ENCODE measurements at regions not wholly inside any gene's neighbourhood (a gene's known extent, or its start where the extent isn't known, plus 50 kb on each side); places are given as distances from the start of the nearest gene placed in this dataset.

GRCh38 chr2:163375472-163375871 lies 360.3 kb downstream of the FIGN start:
- no peaks in the 10 kb centered on the region for H3K36me3 Mint-ChIP-seq
- ATAC-seq (no peak), DNase-seq (no peak)
- no peaks in the 10 kb centered on the region for H3K4me1 Mint-ChIP-seq
- H3K27ac Mint-ChIP-seq, result no peak overlapping the region
- peaks cover 0 to 27% (median 2%) of the 10 kb centered on the region in 9 donors for H3K9me3 Mint-ChIP-seq
- no peaks in the 10 kb centered on the region for H3K27me3 Mint-ChIP-seq
- no peak overlapping the region for H3K4me3 Mint-ChIP-seq
- POLR2A ChIA-PET, result no interaction called here

- Mint-ChIP-seq H3K4me3 (no peak overlapping the region), H3K27ac (no peak overlapping the region), H3K36me3 (no peaks in the 10 kb centered on the region), H3K27me3 (no peaks in the 10 kb centered on the region), H3K9me3 (peaks cover 0 to 27% (median 4%) of the 10 kb centered on the region in 9 donors), H3K4me1 (no peaks in the 10 kb centered on the region)
- POLR2A ChIA-PET, result no interaction called here
- DNase-seq, result no peak
- no peak for ATAC-seq
Observed at GRCh38 chr2:163375070-163375469, 360.7 kb downstream of the FIGN start.

- H3K9me3 Mint-ChIP-seq, result peaks cover 0 to 27% (median 4%) of the 10 kb centered on the region in 9 donors
Observed at GRCh38 chr2:163374282-163374681, 361.5 kb downstream of the FIGN start.

GRCh38 chr2:163373496-163373895 lies 362.3 kb downstream of the FIGN start:
- H3K36me3 Mint-ChIP-seq, result no peaks in the 10 kb centered on the region

More at GRCh38 chr2:163374282-163374681, 361.5 kb downstream of the FIGN start:
- Mint-ChIP-seq H3K4me1 (no peaks in the 10 kb centered on the region), H3K4me3 (no peak overlapping the region), H3K27ac (no peak overlapping the region), H3K27me3 (no peaks in the 10 kb centered on the region), H3K36me3 (no peaks in the 10 kb centered on the region)
- POLR2A ChIA-PET, result no interaction called here
- ATAC-seq, result no peak
- DNase-seq, result no peak

GRCh38 chr2:163370169-163370886 lies 365.5 kb downstream of the FIGN start:
- Mint-ChIP-seq H3K27ac (no peak overlapping the region), H3K9me3 (peaks cover 0 to 19% (median 2%) of the 10 kb centered on the region in 9 donors), H3K27me3 (peaks cover 0 to 2% (median 0%) of the 10 kb centered on the region in 5 donors), H3K4me1 (no peaks in the 10 kb centered on the region), H3K36me3 (no peaks in the 10 kb centered on the region), H3K4me3 (no peak overlapping the region)
- DNase-seq (no peak), ATAC-seq (no peak)
- POLR2A ChIA-PET, result no interaction called here

More at GRCh38 chr2:163373496-163373895, 362.3 kb downstream of the FIGN start:
- Mint-ChIP-seq H3K27me3 (no peaks in the 10 kb centered on the region), H3K4me1 (no peaks in the 10 kb centered on the region), H3K27ac (no peak overlapping the region), H3K9me3 (peaks cover 0 to 27% (median 2%) of the 10 kb centered on the region in 9 donors), H3K4me3 (no peak overlapping the region)
- POLR2A ChIA-PET, result no interaction called here
- ATAC-seq, result no peak
- no peak for DNase-seq

- H3K27ac Mint-ChIP-seq, result no peak overlapping the region
- DNase-seq (no peak), ATAC-seq (no peak)
- POLR2A ChIA-PET, result no interaction called here
- no peaks in the 10 kb centered on the region for H3K4me1 Mint-ChIP-seq
- peaks cover 0 to 31% (median 4%) of the 10 kb centered on the region in 9 donors for H3K9me3 Mint-ChIP-seq
- no peaks in the 10 kb centered on the region for H3K36me3 Mint-ChIP-seq
- peaks cover 0 to 2% (median 0%) of the 10 kb centered on the region in 5 donors for H3K27me3 Mint-ChIP-seq
- no peak overlapping the region for H3K4me3 Mint-ChIP-seq
Observed at GRCh38 chr2:163369111-163369510, 366.7 kb downstream of the FIGN start.

GRCh38 chr2:163368655-163369054 lies 367.2 kb downstream of the FIGN start:
- Mint-ChIP-seq H3K36me3 (no peaks in the 10 kb centered on the region), H3K4me3 (no peak overlapping the region), H3K27ac (no peak overlapping the region), H3K27me3 (peaks cover 0 to 2% (median 0%) of the 10 kb centered on the region in 5 donors), H3K4me1 (no peaks in the 10 kb centered on the region), H3K9me3 (peaks cover 0 to 35% (median 3%) of the 10 kb centered on the region in 9 donors)
- POLR2A ChIA-PET, result no interaction called here
- no peak for ATAC-seq
- no peak for DNase-seq

- Mint-ChIP-seq H3K27me3 (peaks cover 0 to 2% (median 0%) of the 10 kb centered on the region in 5 donors), H3K9me3 (peaks cover 0 to 29% (median 3%) of the 10 kb centered on the region in 9 donors), H3K4me3 (no peak overlapping the region), H3K36me3 (no peaks in the 10 kb centered on the region), H3K4me1 (no peaks in the 10 kb centered on the region), H3K27ac (no peak overlapping the region)
- ATAC-seq (no peak), DNase-seq (no peak)
- POLR2A ChIA-PET, result no interaction called here
Observed at GRCh38 chr2:163367825-163368582, 367.8 kb downstream of the FIGN start.

GRCh38 chr2:163364736-163365135 lies 371.1 kb downstream of the FIGN start:
- DNase-seq (no peak), ATAC-seq (no peak)
- Mint-ChIP-seq H3K27me3 (peaks cover 0 to 2% (median 0%) of the 10 kb centered on the region in 5 donors), H3K9me3 (peaks cover 0 to 21% (median 3%) of the 10 kb centered on the region in 9 donors), H3K4me3 (no peak overlapping the region), H3K27ac (no peak overlapping the region), H3K4me1 (no peaks in the 10 kb centered on the region), H3K36me3 (no peaks in the 10 kb centered on the region)
- POLR2A ChIA-PET, result no interaction called here

GRCh38 chr2:163353551-163353950 lies 382.3 kb downstream of the FIGN start:
- Mint-ChIP-seq H3K4me3 (no peak overlapping the region), H3K27me3 (no peaks in the 10 kb centered on the region), H3K9me3 (peaks cover 0 to 18% (median 0%) of the 10 kb centered on the region in 9 donors), H3K36me3 (no peaks in the 10 kb centered on the region), H3K27ac (no peak overlapping the region), H3K4me1 (peaks cover 0 to 5% (median 0%) of the 10 kb centered on the region in 4 donors)
- POLR2A ChIA-PET, result no interaction called here
- ATAC-seq (no peak), DNase-seq (no peak)

GRCh38 chr2:163351966-163352365 lies 383.8 kb downstream of the FIGN start:
- POLR2A ChIA-PET, result no interaction called here
- H3K36me3 Mint-ChIP-seq, result no peaks in the 10 kb centered on the region
- no peak for ATAC-seq
- peaks cover 0 to 11% (median 0%) of the 10 kb centered on the region in 9 donors for H3K9me3 Mint-ChIP-seq
- peaks cover 0 to 3% (median 0%) of the 10 kb centered on the region in 5 donors for H3K27me3 Mint-ChIP-seq
- no peak overlapping the region for H3K27ac Mint-ChIP-seq
- no peak for DNase-seq
- peaks cover 0 to 5% (median 0%) of the 10 kb centered on the region in 4 donors for H3K4me1 Mint-ChIP-seq
- H3K4me3 Mint-ChIP-seq, result no peak overlapping the region

- Mint-ChIP-seq H3K27me3 (peaks cover 0 to 3% (median 0%) of the 10 kb centered on the region in 5 donors), H3K4me1 (peaks cover 0 to 5% (median 0%) of the 10 kb centered on the region in 4 donors), H3K9me3 (peaks cover 0 to 5% (median 0%) of the 10 kb centered on the region in 9 donors), H3K36me3 (no peaks in the 10 kb centered on the region), H3K4me3 (no peak overlapping the region), H3K27ac (no peak overlapping the region)
- POLR2A ChIA-PET, result no interaction called here
- no peak for DNase-seq
- ATAC-seq, result no peak
Observed at GRCh38 chr2:163351143-163351542, 384.7 kb downstream of the FIGN start.

- Mint-ChIP-seq H3K27ac (peak overlapping the region in 2 of 10 donors; percentile 43 to 54), H3K9me3 (peaks cover 0 to 5% (median 0%) of the 10 kb centered on the region in 9 donors), H3K4me1 (peaks cover 0 to 5% (median 0%) of the 10 kb centered on the region in 4 donors), H3K27me3 (peaks cover 0 to 3% (median 0%) of the 10 kb centered on the region in 5 donors), H3K4me3 (peak overlapping the region in 1 of 10 donors; percentile 54), H3K36me3 (no peaks in the 10 kb centered on the region)
- ATAC-seq (no peak), DNase-seq (no peak)
- POLR2A ChIA-PET, result no interaction called here
Observed at GRCh38 chr2:163348857-163349380, 386.9 kb downstream of the FIGN start.
